ENCODE measurements at regions not wholly inside any gene's neighbourhood (a gene's known extent, or its start where the extent isn't known, plus 50 kb on each side); places are given as distances from the start of the nearest gene placed in this dataset.
A peak's percentile ranks its signal among the peaks of the same experiment; 100 is the strongest.

DNA sequence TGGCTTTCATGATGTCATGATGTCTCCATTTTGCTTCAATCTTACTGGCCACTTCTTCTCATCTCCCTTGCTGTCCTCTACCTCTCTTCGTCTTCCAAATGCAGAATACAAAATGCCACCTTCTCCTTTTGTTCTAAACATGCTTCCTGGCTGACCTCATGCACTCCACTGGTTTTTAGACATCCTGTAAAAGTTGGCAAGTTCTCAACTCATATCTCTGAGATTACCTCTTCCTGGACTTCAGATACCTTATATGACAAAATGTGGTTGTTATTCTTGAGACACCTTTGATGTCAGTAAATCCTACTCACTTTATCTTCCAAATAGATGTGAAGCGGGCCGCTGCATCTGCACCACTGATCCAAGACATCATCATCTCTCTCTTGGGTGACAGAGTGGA lies 212.7 kb upstream of the FOXA2 start:
- CTCF ChIA-PET = no interaction called here

DNA sequence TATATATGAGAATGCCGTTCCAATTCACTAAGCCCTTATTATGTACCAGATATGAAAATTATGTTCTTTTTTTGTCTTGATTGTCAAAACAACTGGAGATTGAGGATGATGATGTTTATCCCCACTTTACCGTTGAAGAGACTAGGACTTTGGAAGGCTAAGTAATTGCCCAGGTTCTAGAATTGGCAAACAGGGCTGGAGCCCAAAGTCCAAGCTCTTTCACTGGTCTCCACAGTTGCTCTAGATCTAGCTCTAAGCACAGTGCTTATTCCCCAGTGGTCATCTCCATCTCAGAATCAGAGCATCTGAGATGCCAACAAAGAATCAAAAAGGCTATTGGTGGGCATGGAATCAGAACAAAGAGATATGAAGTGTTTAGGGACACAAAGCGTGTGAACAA lies 215.3 kb upstream of the FOXA2 start:
- no peak overlapping the region for H3K27ac ChIP-seq
- no peak for DNase-seq (ENCODE audit: low spot score)
- TF ChIP-seq, protein P1, sequence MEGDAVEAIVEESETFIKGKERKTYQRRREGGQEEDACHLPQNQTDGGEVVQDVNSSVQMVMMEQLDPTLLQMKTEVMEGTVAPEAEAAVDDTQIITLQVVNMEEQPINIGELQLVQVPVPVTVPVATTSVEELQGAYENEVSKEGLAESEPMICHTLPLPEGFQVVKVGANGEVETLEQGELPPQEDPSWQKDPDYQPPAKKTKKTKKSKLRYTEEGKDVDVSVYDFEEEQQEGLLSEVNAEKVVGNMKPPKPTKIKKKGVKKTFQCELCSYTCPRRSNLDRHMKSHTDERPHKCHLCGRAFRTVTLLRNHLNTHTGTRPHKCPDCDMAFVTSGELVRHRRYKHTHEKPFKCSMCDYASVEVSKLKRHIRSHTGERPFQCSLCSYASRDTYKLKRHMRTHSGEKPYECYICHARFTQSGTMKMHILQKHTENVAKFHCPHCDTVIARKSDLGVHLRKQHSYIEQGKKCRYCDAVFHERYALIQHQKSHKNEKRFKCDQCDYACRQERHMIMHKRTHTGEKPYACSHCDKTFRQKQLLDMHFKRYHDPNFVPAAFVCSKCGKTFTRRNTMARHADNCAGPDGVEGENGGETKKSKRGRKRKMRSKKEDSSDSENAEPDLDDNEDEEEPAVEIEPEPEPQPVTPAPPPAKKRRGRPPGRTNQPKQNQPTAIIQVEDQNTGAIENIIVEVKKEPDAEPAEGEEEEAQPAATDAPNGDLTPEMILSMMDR (conservative IDR thresholded peaks at IDR 0.05; ENCODE audit: low read depth) = no peak
- ChIA-PET POLR2A (ENCODE audit: low non-redundant PET) (interaction anchor here (0.6 kb wide), 1 partner anchor 550 kb away, joined by 4 read pairs; no protein-coding TSS in a partner anchor), CTCF (no interaction called here)

More for the DNA sequence above, 212.7 kb upstream of the FOXA2 start:
- TF ChIP-seq, protein P1 (conservative IDR thresholded peaks at IDR 0.05; ENCODE audit: low read depth) = no peak
- POLR2A ChIA-PET (ENCODE audit: low non-redundant PET) = no interaction called here
- H3K27ac ChIP-seq = no peak overlapping the region
- DNase-seq (ENCODE audit: low spot score) = no peak

DNA sequence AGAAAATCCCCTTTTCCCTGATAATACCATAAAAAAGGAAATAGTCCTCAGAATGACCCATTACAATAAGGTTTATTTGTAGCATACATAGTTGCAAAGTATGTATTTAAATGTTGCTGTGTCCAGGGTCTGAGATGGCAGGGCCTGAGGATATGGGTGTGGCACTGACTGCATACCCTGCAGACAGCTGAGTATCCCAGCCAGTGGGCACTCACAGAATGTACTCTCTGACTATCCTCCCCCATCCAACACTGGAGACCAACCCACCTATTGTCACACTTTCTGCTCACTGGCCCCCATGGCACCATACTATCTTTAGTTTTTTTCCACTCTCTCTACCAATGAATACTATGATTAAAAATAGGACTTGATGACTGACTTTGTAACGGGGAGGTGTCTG lies 215.8 kb upstream of the FOXA2 start:
- no peak for DNase-seq (ENCODE audit: low spot score)
- POLR2A ChIA-PET (ENCODE audit: low non-redundant PET) = no interaction called here
- no peak overlapping the region for H3K27ac ChIP-seq
- CTCF ChIA-PET = no interaction called here
- TF ChIP-seq, protein P1 (conservative IDR thresholded peaks at IDR 0.05; ENCODE audit: low read depth) = no peak

DNA sequence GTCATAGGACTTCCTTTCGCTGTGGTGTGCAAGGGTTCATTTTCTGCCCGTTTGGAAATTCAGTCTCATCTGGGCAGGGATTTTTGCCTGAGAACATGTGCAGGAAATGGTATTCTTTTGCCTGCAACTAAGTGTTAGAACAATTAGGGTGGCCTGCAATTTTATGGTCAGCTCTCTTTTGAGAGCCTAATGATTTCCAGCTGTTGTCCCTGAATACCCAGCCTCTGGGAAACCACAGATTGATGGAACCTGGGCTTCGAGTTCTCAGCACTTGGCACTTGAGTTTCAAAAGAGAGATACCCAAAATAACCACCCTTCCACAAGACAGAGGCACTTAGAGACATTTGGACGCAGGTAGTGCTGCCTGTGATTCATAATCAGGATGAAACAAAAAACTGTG lies 217.2 kb upstream of the FOXA2 start:
- DNase-seq (ENCODE audit: low spot score) = no peak
- POLR2A ChIA-PET (ENCODE audit: low non-redundant PET) = no interaction called here

DNA sequence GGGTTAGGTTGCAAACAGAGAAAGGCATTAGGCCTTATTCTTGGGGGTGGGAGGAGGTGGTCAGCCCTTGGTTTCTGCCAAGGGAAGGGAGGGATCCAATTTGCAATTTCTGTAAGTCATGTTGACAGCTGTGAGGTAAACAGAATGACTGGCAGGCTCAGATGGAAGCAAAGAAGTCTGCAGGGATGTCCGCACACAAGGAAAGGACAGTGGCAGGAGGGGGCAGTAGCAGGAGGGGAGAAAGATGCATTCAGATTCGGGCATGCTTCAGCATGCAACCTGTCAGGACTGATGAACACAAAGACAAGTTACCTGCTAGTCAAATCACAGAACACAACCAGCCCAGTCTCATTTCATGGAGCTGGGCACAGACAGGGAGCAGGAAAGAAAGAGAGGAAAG lies 217.9 kb upstream of the FOXA2 start:
- no peak overlapping the region for H3K27ac ChIP-seq
- TF ChIP-seq, protein P1 (conservative IDR thresholded peaks at IDR 0.05; ENCODE audit: low read depth) = no peak
- ChIA-PET CTCF (interaction anchor here (0.6 to 0.8 kb wide), 2 partner anchors 33 to 50 kb away, joined by 3 read pairs; no protein-coding TSS in a partner anchor), POLR2A (ENCODE audit: low non-redundant PET) (no interaction called here)
- DNase-seq (ENCODE audit: low spot score) = peak; percentile 53

More for the DNA sequence above, 217.2 kb upstream of the FOXA2 start:
- no peak overlapping the region for H3K27ac ChIP-seq
- TF ChIP-seq, protein P1 (conservative IDR thresholded peaks at IDR 0.05; ENCODE audit: low read depth) = no peak
- CTCF ChIA-PET = interaction anchor here (0.6 to 0.9 kb wide), 3 partner anchors 9 to 79 kb away, joined by 3 to 5 read pairs (median 3); no protein-coding TSS in a partner anchor

DNA sequence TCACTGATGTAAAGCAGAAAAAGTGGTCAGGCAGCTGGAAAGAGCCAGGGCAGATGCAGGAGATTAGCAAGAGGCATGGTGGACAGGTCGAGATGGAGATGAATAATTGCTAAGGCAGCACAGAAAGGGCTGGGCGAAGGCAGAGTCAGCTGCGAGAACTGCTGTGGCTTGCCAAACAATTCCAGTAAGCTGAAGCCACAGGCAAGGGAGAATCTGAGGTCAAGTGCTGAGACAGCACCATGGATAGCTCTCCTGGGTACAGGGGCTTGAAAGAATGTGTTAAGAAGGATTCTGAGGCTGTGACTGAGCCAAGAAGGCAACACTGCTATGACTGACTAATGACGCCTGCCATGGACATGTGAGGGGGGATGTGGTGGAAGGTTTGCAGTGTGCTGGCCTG lies 220.8 kb upstream of the FOXA2 start:
- peak; percentile 71 for DNase-seq (ENCODE audit: low spot score)
- CTCF ChIA-PET = interaction anchor here (0.6 kb wide), 1 partner anchor 36 kb away, joined by 3 read pairs; no protein-coding TSS in a partner anchor
- TF ChIP-seq, protein P1 (conservative IDR thresholded peaks at IDR 0.05; ENCODE audit: low read depth) = no peak
- POLR2A ChIA-PET (ENCODE audit: low non-redundant PET) = no interaction called here
- H3K27ac ChIP-seq = peak overlapping the region; percentile 33; the same call in 1 of the 2 replicates
